Psoas muscle (tissue), 7 donors: ENCODE measurements at regions not wholly inside any gene's neighbourhood (a gene's known extent, or its start where the extent isn't known, plus 50 kb on each side); places are given as distances from the start of the nearest gene placed in this dataset.
"Not testable (repeated sequence)": the region's sequence is repeated elsewhere in the genome, so short reads cannot be mapped to it uniquely, and the experiment has no call there.

ENCODE experiments used
- ATAC-seq, 4 donors: fragments of 200-7000 bp; cut with Tn5 transposase; one replicate each; pipeline ENCODE4 v1.9.1; 2020; ENCODE audit warnings: moderate library complexity in 3 of 4, mild to moderate bottlenecking in 2 of 4
- DNase-seq, 2 donors: peaks; one replicate each; pipeline ENCODE4 v3.0.0-alpha.2; 2020
- H3K27ac ChIP-seq: fragments of 200-600 bp; one replicate; pipeline ENCODE4 v1.8.0; 2022
- H3K27me3 ChIP-seq, 3 donors: fragments of 200-600 bp in 1 of 3; one replicate each; pipeline versions ENCODE4 v1.6.1 to v1.8.0; 2013 to 2022; ENCODE audit warnings: low read length in 2 of 3, mild to moderate bottlenecking in 2 of 3, moderate library complexity in 1 of 3; ENCODE audit not compliant: insufficient read depth in 3 of 3
- H3K36me3 ChIP-seq, 2 donors: fragments of 200-600 bp in 1 of 2; one replicate each; pipeline versions ENCODE4 v1.6.1 to v1.8.0; 2013 to 2022; ENCODE audit warnings: low read depth in 1 of 2, mild to moderate bottlenecking in 1 of 2, moderate library complexity in 1 of 2; ENCODE audit not compliant: insufficient read depth in 1 of 2
- H3K4me1 ChIP-seq: fragments of 200-600 bp; one replicate; pipeline ENCODE4 v1.8.0; 2022
- H3K4me3 ChIP-seq: fragments of 200-600 bp; one replicate; pipeline ENCODE4 v1.8.0; 2022; ENCODE audit warnings: mild to moderate bottlenecking
- H3K9me3 ChIP-seq: fragments of 200-600 bp; one replicate; pipeline ENCODE4 v1.8.0; 2022
- CTCF ChIP-seq: fragments of 200-600 bp; IDR thresholded peaks from one replicate; pipeline ENCODE4 v1.8.0; 2022; ENCODE audit warnings: antibody characterized with exemption
- WGBS, 3 donors: extraction: QIAGEN DNeasy Blood & Tissue Kit; methylation state at CpG; one replicate each; pipeline versions ENCODE4 v1.1.6 to v1.1.7; 2013; 5-methylcytosine and 5-hydroxymethylcytosine counted together
- intact Hi-C, 2 donors: fragments of 100-400 bp; cut with DNase I; formaldehyde crosslinking; loops; one replicate each; pipeline versions ENCODE4 v1.11.0 to v1.14.2; 2022
- donor health status: healthy with polysubstance abuse.
- donor health status: DM: no; HTN: no; CAD: no; lungs with moderate emphysema.
- donor health status: Bipolar disorder and iron deficiency.
- donor health status: healthy.
- donor health status: DM: yes; HTN: yes; CAD: no.
- donor health status: DM: no; HTN: no; CAD: no.
- donor health status: DM: yes; HTN: yes; CAD: no.

GRCh38 chrX:110531873-110532580 lies 173.4 kb downstream of the RTL9 start:
- H3K27ac ChIP-seq: no peak overlapping the region
- no peak for ATAC-seq

DNA sequence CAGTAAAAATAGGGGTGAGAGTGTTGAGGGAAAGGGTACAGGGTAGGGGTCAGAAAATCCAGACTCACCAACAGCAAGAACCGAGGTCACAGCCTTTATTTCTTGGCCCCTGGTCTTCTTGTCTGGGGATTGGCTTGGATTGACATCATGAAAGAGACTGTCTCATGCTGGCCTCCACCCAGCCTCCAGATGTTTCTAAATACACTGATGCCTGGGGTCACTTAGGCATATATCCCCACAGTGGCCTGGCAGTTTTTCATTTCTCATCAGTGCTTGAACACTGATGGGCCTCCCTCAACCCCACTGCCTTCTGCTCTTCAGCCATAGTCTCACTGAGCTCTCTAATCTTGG lies 173.9 kb downstream of the RTL9 start:
- 17 to 40% (median 30%) methylated on average over 1 of the region's 1 CpG for WGBS, 3 donors
- ATAC-seq: no peak

More at GRCh38 chrX:110531873-110532580, 173.4 kb downstream of the RTL9 start:
- no peak for TF ChIP-seq CTCF
- H3K9me3 ChIP-seq: peaks cover 3% of the 10 kb centered on the region
- no peaks in the 10 kb centered on the region for H3K4me1 ChIP-seq
- H3K27me3 ChIP-seq: peaks cover 0 to 7% (median 0%) of the 10 kb centered on the region in 3 donors
- H3K4me3 ChIP-seq: no peak overlapping the region
- H3K36me3 ChIP-seq: no peaks in the 10 kb centered on the region
- 30 to 52% (median 40%) methylated on average over 2 of the region's 2 CpGs for WGBS, 3 donors
- DNase-seq: no peak
- intact Hi-C loops: no loop called here

GRCh38 chrX:110536816-110537215 lies 178.2 kb downstream of the RTL9 start:
- WGBS, 3 donors: 50 to 71% (median 62%) methylated on average over 2 of the region's 2 CpGs
- H3K27me3 ChIP-seq: peaks cover 0 to 7% (median 0%) of the 10 kb centered on the region in 3 donors
- intact Hi-C loops: no loop called here
- H3K4me1 ChIP-seq: no peaks in the 10 kb centered on the region
- no peak overlapping the region for H3K4me3 ChIP-seq
- no peak for TF ChIP-seq CTCF
- no peak overlapping the region for H3K27ac ChIP-seq
- peaks cover 10% of the 10 kb centered on the region for H3K9me3 ChIP-seq
- ATAC-seq (no peak), DNase-seq (no peak)
- H3K36me3 ChIP-seq: no peaks in the 10 kb centered on the region

More for the DNA sequence above, 173.9 kb downstream of the RTL9 start:
- Histone ChIP-seq H3K27ac (no peak overlapping the region), H3K4me3 (no peak overlapping the region), H3K36me3 (no peaks in the 10 kb centered on the region), H3K4me1 (no peaks in the 10 kb centered on the region), H3K27me3 (peaks cover 0 to 7% (median 0%) of the 10 kb centered on the region in 3 donors), H3K9me3 (peaks cover 4% of the 10 kb centered on the region)
- no peak for DNase-seq
- intact Hi-C loops: no loop called here
- no peak for TF ChIP-seq CTCF

DNA sequence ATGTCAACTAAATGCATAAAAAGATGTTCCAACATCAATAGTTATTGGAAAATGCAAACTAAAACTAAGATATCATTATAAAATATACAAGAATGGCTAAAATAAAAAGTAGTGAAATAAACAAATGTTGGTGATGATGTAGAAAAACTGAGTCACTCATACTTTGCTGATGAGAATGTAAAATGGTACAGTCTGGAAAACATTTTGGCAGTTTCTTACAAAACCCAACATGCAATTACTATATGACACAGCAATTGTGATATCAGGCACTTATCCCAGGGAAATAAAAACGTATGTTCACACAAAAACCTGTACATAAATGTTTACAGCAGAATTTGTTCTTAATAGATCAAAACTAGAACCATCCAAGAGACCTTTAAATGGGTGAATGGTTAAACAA lies 182.6 kb downstream of the RTL9 start:
- no peaks in the 10 kb centered on the region for H3K36me3 ChIP-seq
- peaks cover 10% of the 10 kb centered on the region for H3K9me3 ChIP-seq
- H3K4me1 ChIP-seq: no peaks in the 10 kb centered on the region
- H3K4me3 ChIP-seq: no peak overlapping the region
- intact Hi-C loops: no loop called here
- no peak overlapping the region for H3K27ac ChIP-seq
- ATAC-seq (no peak), DNase-seq (no peak)
- no peak for TF ChIP-seq CTCF
- WGBS, 3 donors: 34 to 80% (median 69%) methylated on average over 1 of the region's 1 CpG
- peaks cover 0 to 15% (median 0%) of the 10 kb centered on the region in 3 donors for H3K27me3 ChIP-seq

- H3K36me3 ChIP-seq, H3K27me3 ChIP-seq, H3K9me3 ChIP-seq, H3K4me1 ChIP-seq, H3K27ac ChIP-seq, DNase-seq, H3K4me3 ChIP-seq, ATAC-seq, intact Hi-C loops: not testable (repeated sequence)
- 72 to 96% (median 89%) methylated on average over 4 of the region's 4 CpGs for WGBS, 3 donors
Observed at GRCh38 chrX:110550854-110551253, 192.2 kb downstream of the RTL9 start.
